SK-N-SH (cell line): ENCODE measurements at regions not wholly inside any gene's neighbourhood (a gene's known extent, or its start where the extent isn't known, plus 50 kb on each side); places are given as distances from the start of the nearest gene placed in this dataset.

Source experiments
- CTCF ChIA-PET: fragments of 300-600, 350-600 bp; formaldehyde crosslinking; extraction: SDS; loops from one replicate; lab custom pipeline; 2021; lab: Yijun Ruan, JAX
- POLR2A ChIA-PET: fragments of 350-600 bp; sonication (Branson Sonifier 250); formaldehyde crosslinking; extraction: SDS; loops from one replicate; lab custom pipeline; 2020; ENCODE audit warnings: antibody characterized with exemption, inconsistent platforms; lab: Yijun Ruan, JAX
- DNase-seq: peaks from one replicate; pipeline ENCODE4 v3.0.0; 2012
- H2AFZ ChIP-seq: fragments of 200-600 bp; sonication (generic); 2 replicates; pipeline ENCODE4 v1.8.1; 2016; ENCODE audit warnings: antibody characterized with exemption, mild to moderate bottlenecking, low read depth
- H3F3A ChIP-seq: fragments of 200-600 bp; sonication (generic); replicated peaks from 2 replicates; pipeline ENCODE3; 2016; ENCODE audit warnings: antibody characterized with exemption, mild to moderate bottlenecking; ENCODE audit not compliant: insufficient read depth
- H3K27ac ChIP-seq, 2 experiments: fragments of 200-500 bp in 1 of 2; fragments of 200-600 bp in 1 of 2; sonication (Bioruptor generic) in 1 of 2; sonication (generic), shearing (Covaris generic) in 1 of 2; 2 replicates each; pipeline versions ENCODE4 v1.5.1 to v1.6.1; 2014 to 2016; ENCODE audit warnings: low read depth in 2 of 2, inconsistent platforms in 1 of 2, low read length in 1 of 2, mild to moderate bottlenecking in 1 of 2, mixed read lengths in 1 of 2
- H3K27me3 ChIP-seq: fragments of 200-600 bp; sonication (generic), shearing (Covaris generic); 2 replicates; pipeline ENCODE4 v1.6.1; 2016; ENCODE audit warnings: mixed run types; ENCODE audit not compliant: insufficient read depth
- H3K36me3 ChIP-seq, 2 experiments: fragments of 200-500 bp in 1 of 2; fragments of 200-600 bp in 1 of 2; sonication (Bioruptor generic) in 1 of 2; sonication (generic) in 1 of 2; replicated peaks in 1 of 2; 2 replicates each; pipeline versions ENCODE3 to v1.5.1; 2014 to 2016; ENCODE audit warnings: low read length in 1 of 2, mild to moderate bottlenecking in 1 of 2; ENCODE audit not compliant: insufficient read depth in 2 of 2, control insufficient read depth in 1 of 2
- H3K4me1 ChIP-seq, 2 experiments: fragments of 200-500 bp in 1 of 2; fragments of 200-600 bp in 1 of 2; sonication (Bioruptor generic) in 1 of 2; sonication (generic), shearing (Covaris generic) in 1 of 2; 2 replicates each; pipeline versions ENCODE4 v1.5.1 to v1.6.1; 2014 to 2016; ENCODE audit warnings: low read depth in 1 of 2, low read length in 1 of 2, mixed run types in 1 of 2; ENCODE audit not compliant: insufficient read depth in 2 of 2, control insufficient read depth in 1 of 2
- H3K4me2 ChIP-seq: fragments of 200-600 bp; sonication (generic), shearing (Covaris generic); 2 replicates; pipeline ENCODE4 v1.6.1; 2017; ENCODE audit warnings: mixed run types
- H3K4me3 ChIP-seq, 2 experiments: fragments of 200-500 bp in 1 of 2; fragments of 200-600 bp in 1 of 2; sonication (Bioruptor generic) in 1 of 2; sonication (generic), shearing (Covaris generic) in 1 of 2; 2 replicates each; pipeline versions ENCODE4 v1.5.1 to v1.8.1; 2014 to 2016; ENCODE audit warnings: low read depth in 2 of 2, inconsistent platforms in 1 of 2, low read length in 1 of 2, mild to moderate bottlenecking in 1 of 2, mixed read lengths in 1 of 2, moderate library complexity in 1 of 2
- H3K79me2 ChIP-seq: fragments of 200-600 bp; sonication (generic); 2 replicates; pipeline ENCODE4 v1.8.1; 2017; ENCODE audit warnings: mild to moderate bottlenecking; ENCODE audit not compliant: insufficient read depth
- H3K9ac ChIP-seq: fragments of 200-600 bp; sonication (generic); 2 replicates; pipeline ENCODE4 v1.6.1; 2017; ENCODE audit warnings: mixed run types
- H3K9me2 ChIP-seq: fragments of 200-600 bp; sonication (generic); 2 replicates; pipeline ENCODE4 v1.6.1; 2017; ENCODE audit warnings: mixed run types
- H3K9me3 ChIP-seq: fragments of 200-600 bp; sonication (generic); 2 replicates; pipeline ENCODE4 v1.6.1; 2017; ENCODE audit warnings: mixed run types, mild to moderate bottlenecking, moderate library complexity
- H4K20me1 ChIP-seq: fragments of 200-600 bp; sonication (generic); 2 replicates; pipeline ENCODE4 v1.6.1; 2017; ENCODE audit warnings: mild to moderate bottlenecking, mixed run types; ENCODE audit not compliant: insufficient read depth
- ELF1 ChIP-seq: IDR thresholded peaks from 2 replicates; pipeline ENCODE4 v1.4.0; 2012
- FOXM1 ChIP-seq: IDR thresholded peaks from 2 replicates; pipeline ENCODE4 v1.4.0; 2012; ENCODE audit warnings: low read depth, mild to moderate bottlenecking
- GATA2 ChIP-seq: sonication (generic); formaldehyde crosslinking; IDR thresholded peaks from 2 replicates; pipeline ENCODE4 v1.5.0; 2020; ENCODE audit warnings: mild to moderate bottlenecking, missing genetic modification reagents
- MXI1 ChIP-seq: IDR thresholded peaks from 2 replicates; pipeline ENCODE4 v1.6.1; 2012; ENCODE audit warnings: mild to moderate bottlenecking, low read depth, low read length, improper control_type of control experiment
- POLR2AphosphoS5 ChIP-seq: IDR thresholded peaks from 2 replicates; pipeline ENCODE4 v1.6.1; 2012; ENCODE audit warnings: low read depth, low read length
- RXRA ChIP-seq: IDR thresholded peaks from 2 replicates; pipeline ENCODE4 v1.4.0; 2012; ENCODE audit warnings: low read depth, mild to moderate bottlenecking, borderline replicate concordance
- SMC3 ChIP-seq: IDR thresholded peaks from 2 replicates; pipeline ENCODE4 v1.6.1; 2012; ENCODE audit warnings: low read depth, low read length, improper control_type of control experiment
- TCF12 ChIP-seq: IDR thresholded peaks from 2 replicates; pipeline ENCODE4 v1.4.0; 2012
- TEAD4 ChIP-seq: IDR thresholded peaks from 2 replicates; pipeline ENCODE4 v1.4.0; 2012; ENCODE audit warnings: mild to moderate bottlenecking, borderline replicate concordance; ENCODE audit not compliant: insufficient read depth
- YY1 ChIP-seq: IDR thresholded peaks from 2 replicates; pipeline ENCODE4 v1.4.0; 2012; ENCODE audit warnings: low read depth, mild to moderate bottlenecking
- WGBS: methylation state at CpG from one replicate; pipeline ENCODE4 v1.1.6; 2017; ENCODE audit warnings: low lambda C conversion rate; 5-methylcytosine and 5-hydroxymethylcytosine counted together
- TF ChIP-seq, protein P1 (sequence below): fragments of 150-350 bp; IDR thresholded peaks from 2 replicates; pipeline ENCODE4 v1.6.1; 2016; ENCODE audit warnings: mild to moderate bottlenecking, low read depth, low read length
- TF ChIP-seq, protein P2 (sequence below): fragments of 200-600 bp; sonication (generic); IDR thresholded peaks from 2 replicates; pipeline ENCODE4 v1.6.1; 2017; ENCODE audit warnings: antibody characterized with exemption, mild to moderate bottlenecking, moderate library complexity
- TF ChIP-seq, protein P3 (sequence below): IDR thresholded peaks from 2 replicates; pipeline ENCODE4 v1.6.1; 2012; ENCODE audit warnings: mild to moderate bottlenecking, low read depth, low read length, moderate library complexity
- TF ChIP-seq, protein P4 (sequence below): IDR thresholded peaks from 2 replicates; pipeline ENCODE4 v1.4.0; 2012; ENCODE audit warnings: low read depth
- TF ChIP-seq, protein P5 (sequence below): IDR thresholded peaks from 2 replicates; pipeline ENCODE4 v1.4.0; 2012; ENCODE audit warnings: low read depth, borderline replicate concordance

DNA sequence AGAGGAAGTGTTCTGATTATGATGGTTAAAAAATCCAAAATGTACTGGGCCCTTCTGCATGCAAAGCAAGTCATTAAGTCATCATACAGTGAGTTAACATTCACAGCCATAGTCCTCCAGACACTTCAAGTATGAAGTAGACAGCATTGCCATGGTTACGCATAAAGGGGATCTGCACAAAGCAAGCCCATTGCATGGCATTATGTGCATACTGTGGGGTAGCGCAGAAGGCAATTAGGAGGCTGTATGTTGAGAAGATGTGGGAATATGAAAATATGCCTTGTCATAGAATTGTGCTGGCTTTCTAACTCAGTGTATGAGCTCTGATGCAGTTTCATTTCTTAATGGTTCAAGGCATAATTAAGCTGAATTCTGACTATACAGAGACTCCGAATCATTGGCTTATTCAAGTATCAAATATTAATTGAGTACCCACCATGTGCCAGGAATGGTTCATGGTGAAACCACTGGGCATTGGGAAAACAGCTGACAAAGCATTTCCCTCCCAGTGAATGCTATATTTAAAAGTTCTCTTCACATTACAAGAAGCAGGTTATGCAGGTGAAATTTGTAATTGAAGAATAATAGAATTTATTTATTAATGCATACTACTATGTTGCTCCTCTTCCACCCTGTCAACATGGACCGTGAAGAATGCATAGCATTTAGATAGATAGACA is 588.9 kb downstream of the ZNF674 start:
- no peaks in the 10 kb centered on the region for H3K9me3 ChIP-seq
- no peaks in the 10 kb centered on the region for H4K20me1 ChIP-seq
- no peak overlapping the region for H3K27ac ChIP-seq
- no peak overlapping the region for H3K4me2 ChIP-seq
- H2AFZ ChIP-seq = no peak overlapping the region
- H3K27me3 ChIP-seq = no peaks in the 10 kb centered on the region; the same call in 1 of the 2 replicates
- CTCF ChIA-PET = no interaction called here
- DNase-seq = no peak
- no peaks in the 10 kb centered on the region for H3K36me3 ChIP-seq
- no peaks in the 10 kb centered on the region for H3K79me2 ChIP-seq
- H3K9ac ChIP-seq = no peak overlapping the region
- H3F3A ChIP-seq = no peaks in the 10 kb centered on the region
- no peaks in the 10 kb centered on the region for H3K9me2 ChIP-seq
- POLR2A ChIA-PET = no interaction called here
- 8% methylated on average over 4 of the region's 4 CpGs for WGBS
- TF ChIP-seq, protein P1, sequence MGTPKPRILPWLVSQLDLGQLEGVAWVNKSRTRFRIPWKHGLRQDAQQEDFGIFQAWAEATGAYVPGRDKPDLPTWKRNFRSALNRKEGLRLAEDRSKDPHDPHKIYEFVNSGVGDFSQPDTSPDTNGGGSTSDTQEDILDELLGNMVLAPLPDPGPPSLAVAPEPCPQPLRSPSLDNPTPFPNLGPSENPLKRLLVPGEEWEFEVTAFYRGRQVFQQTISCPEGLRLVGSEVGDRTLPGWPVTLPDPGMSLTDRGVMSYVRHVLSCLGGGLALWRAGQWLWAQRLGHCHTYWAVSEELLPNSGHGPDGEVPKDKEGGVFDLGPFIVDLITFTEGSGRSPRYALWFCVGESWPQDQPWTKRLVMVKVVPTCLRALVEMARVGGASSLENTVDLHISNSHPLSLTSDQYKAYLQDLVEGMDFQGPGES = no peak
- TF ChIP-seq, protein P2, sequence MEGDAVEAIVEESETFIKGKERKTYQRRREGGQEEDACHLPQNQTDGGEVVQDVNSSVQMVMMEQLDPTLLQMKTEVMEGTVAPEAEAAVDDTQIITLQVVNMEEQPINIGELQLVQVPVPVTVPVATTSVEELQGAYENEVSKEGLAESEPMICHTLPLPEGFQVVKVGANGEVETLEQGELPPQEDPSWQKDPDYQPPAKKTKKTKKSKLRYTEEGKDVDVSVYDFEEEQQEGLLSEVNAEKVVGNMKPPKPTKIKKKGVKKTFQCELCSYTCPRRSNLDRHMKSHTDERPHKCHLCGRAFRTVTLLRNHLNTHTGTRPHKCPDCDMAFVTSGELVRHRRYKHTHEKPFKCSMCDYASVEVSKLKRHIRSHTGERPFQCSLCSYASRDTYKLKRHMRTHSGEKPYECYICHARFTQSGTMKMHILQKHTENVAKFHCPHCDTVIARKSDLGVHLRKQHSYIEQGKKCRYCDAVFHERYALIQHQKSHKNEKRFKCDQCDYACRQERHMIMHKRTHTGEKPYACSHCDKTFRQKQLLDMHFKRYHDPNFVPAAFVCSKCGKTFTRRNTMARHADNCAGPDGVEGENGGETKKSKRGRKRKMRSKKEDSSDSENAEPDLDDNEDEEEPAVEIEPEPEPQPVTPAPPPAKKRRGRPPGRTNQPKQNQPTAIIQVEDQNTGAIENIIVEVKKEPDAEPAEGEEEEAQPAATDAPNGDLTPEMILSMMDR = no peak
- no peak overlapping the region for H3K4me3 ChIP-seq
- no peaks in the 10 kb centered on the region for H3K4me1 ChIP-seq

DNA sequence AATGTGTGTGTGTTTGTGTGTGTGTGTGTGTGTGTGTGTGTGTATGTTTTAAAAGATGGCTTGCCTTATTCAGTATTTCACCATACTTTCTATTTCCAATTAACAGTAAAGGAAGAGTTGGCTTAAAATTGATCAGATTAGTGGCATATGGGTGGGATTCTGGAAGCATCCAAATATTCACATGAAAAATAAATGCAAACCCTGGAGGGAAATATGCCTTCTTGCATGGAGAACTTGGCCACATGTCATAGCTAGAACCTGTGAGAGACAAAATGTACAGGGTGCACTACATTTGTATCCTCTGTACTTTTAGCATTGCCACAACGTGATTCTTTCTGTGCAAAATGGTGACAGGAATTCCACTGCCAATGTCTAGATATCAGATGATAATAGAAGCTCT is 589.6 kb downstream of the ZNF674 start:
- Histone ChIP-seq H3K9me2 (no peaks in the 10 kb centered on the region), H4K20me1 (no peaks in the 10 kb centered on the region), H3K9me3 (no peaks in the 10 kb centered on the region), H3K27me3 (no peaks in the 10 kb centered on the region; the same call in 1 of the 2 replicates), H3K4me3 (no peak overlapping the region), H3K4me1 (no peaks in the 10 kb centered on the region), H3K4me2 (no peak overlapping the region), H3K36me3 (no peaks in the 10 kb centered on the region), H2AFZ (no peak overlapping the region), H3K27ac (no peak overlapping the region), H3K79me2 (no peaks in the 10 kb centered on the region), H3K9ac (no peak overlapping the region), H3F3A (no peaks in the 10 kb centered on the region)
- CTCF ChIA-PET = no interaction called here
- 12% methylated on average over 1 of the region's 1 CpG for WGBS
- DNase-seq = no peak
- POLR2A ChIA-PET = no interaction called here
- TF ChIP-seq, protein P2 = no peak
- TF ChIP-seq YY1 (no peak), TEAD4 (no peak), SMC3 (no peak), GATA2 (CRISPR knock-in tag) (no peak), TCF12 (no peak), FOXM1 (no peak), POLR2AphosphoS5 (no peak), RXRA (no peak), MXI1 (no peak), ELF1 (no peak)
- TF ChIP-seq, protein P1 = no peak
- TF ChIP-seq, protein P3, sequence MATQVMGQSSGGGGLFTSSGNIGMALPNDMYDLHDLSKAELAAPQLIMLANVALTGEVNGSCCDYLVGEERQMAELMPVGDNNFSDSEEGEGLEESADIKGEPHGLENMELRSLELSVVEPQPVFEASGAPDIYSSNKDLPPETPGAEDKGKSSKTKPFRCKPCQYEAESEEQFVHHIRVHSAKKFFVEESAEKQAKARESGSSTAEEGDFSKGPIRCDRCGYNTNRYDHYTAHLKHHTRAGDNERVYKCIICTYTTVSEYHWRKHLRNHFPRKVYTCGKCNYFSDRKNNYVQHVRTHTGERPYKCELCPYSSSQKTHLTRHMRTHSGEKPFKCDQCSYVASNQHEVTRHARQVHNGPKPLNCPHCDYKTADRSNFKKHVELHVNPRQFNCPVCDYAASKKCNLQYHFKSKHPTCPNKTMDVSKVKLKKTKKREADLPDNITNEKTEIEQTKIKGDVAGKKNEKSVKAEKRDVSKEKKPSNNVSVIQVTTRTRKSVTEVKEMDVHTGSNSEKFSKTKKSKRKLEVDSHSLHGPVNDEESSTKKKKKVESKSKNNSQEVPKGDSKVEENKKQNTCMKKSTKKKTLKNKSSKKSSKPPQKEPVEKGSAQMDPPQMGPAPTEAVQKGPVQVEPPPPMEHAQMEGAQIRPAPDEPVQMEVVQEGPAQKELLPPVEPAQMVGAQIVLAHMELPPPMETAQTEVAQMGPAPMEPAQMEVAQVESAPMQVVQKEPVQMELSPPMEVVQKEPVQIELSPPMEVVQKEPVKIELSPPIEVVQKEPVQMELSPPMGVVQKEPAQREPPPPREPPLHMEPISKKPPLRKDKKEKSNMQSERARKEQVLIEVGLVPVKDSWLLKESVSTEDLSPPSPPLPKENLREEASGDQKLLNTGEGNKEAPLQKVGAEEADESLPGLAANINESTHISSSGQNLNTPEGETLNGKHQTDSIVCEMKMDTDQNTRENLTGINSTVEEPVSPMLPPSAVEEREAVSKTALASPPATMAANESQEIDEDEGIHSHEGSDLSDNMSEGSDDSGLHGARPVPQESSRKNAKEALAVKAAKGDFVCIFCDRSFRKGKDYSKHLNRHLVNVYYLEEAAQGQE = no peak
- TF ChIP-seq, protein P4, sequence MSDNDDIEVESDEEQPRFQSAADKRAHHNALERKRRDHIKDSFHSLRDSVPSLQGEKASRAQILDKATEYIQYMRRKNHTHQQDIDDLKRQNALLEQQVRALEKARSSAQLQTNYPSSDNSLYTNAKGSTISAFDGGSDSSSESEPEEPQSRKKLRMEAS = no peak
- TF ChIP-seq, protein P5, sequence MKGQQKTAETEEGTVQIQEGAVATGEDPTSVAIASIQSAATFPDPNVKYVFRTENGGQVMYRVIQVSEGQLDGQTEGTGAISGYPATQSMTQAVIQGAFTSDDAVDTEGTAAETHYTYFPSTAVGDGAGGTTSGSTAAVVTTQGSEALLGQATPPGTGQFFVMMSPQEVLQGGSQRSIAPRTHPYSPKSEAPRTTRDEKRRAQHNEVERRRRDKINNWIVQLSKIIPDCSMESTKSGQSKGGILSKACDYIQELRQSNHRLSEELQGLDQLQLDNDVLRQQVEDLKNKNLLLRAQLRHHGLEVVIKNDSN = no peak
